Memory B cell (primary cell): ENCODE measurements at regions not wholly inside any gene's neighbourhood (a gene's known extent, or its start where the extent isn't known, plus 50 kb on each side); places are given as distances from the start of the nearest gene placed in this dataset.
"Not testable (repeated sequence)": the region's sequence is repeated elsewhere in the genome, so short reads cannot be mapped to it uniquely, and the experiment has no call there.

Source experiments
- ATAC-seq: fragments of 150-1000 bp; cut with Tn5 transposase; 2 replicates; pipeline ENCODE4 v1.10.0; 2021; ENCODE audit warnings: low read depth, mild to moderate bottlenecking, moderate library complexity
- DNase-seq, 2 donors: peaks; one replicate each; pipeline ENCODE4 v3.0.0; 2022; ENCODE audit warnings: low spot score in 2 of 2
- H3K27ac Mint-ChIP-seq: one replicate; pipeline ENCODE4 v1.8.0; 2022; ENCODE audit warnings: mild to moderate bottlenecking, moderate library complexity, mixed read lengths
- H3K27me3 Mint-ChIP-seq: one replicate; pipeline ENCODE4 v1.8.0; 2022; ENCODE audit warnings: mixed read lengths
- H3K36me3 Mint-ChIP-seq: one replicate; pipeline ENCODE4 v1.8.0; 2022; ENCODE audit warnings: mild to moderate bottlenecking, mixed read lengths
- H3K4me1 Mint-ChIP-seq: one replicate; pipeline ENCODE4 v1.8.0; 2022; ENCODE audit warnings: mixed read lengths
- H3K4me3 Mint-ChIP-seq: one replicate; pipeline ENCODE4 v1.8.0; 2022; ENCODE audit warnings: mild to moderate bottlenecking, moderate library complexity, mixed read lengths
- H3K9me3 Mint-ChIP-seq: one replicate; pipeline ENCODE4 v1.8.0; 2022; ENCODE audit warnings: mixed read lengths

DNA sequence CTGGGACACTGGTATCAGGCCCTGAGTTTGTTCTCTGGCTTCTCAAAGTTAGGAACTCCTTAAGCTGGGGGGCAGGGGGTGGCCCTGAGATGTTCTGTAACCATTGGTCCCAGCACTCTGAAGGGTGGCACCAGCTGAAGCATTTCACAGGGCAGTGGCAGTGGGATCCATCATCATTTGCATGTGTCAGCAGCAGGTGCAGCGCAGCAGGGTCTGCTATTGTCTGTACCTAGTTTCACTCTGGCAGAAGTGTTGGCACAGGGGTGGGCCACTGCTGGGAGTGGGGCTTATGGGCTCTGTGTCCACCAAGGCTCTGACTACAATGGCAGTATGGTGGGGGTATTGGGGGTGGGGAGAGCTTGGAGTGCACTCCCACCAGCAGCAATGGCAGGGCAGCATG lies 460.4 kb upstream of the ZNF804A start:
- Mint-ChIP-seq H3K4me3 (no peak overlapping the region), H3K4me1 (no peaks in the 10 kb centered on the region), H3K9me3 (peaks cover 2% of the 10 kb centered on the region), H3K27ac (no peak overlapping the region), H3K27me3 (no peaks in the 10 kb centered on the region), H3K36me3 (no peaks in the 10 kb centered on the region)
- ATAC-seq (no peak), DNase-seq (no peak)

DNA sequence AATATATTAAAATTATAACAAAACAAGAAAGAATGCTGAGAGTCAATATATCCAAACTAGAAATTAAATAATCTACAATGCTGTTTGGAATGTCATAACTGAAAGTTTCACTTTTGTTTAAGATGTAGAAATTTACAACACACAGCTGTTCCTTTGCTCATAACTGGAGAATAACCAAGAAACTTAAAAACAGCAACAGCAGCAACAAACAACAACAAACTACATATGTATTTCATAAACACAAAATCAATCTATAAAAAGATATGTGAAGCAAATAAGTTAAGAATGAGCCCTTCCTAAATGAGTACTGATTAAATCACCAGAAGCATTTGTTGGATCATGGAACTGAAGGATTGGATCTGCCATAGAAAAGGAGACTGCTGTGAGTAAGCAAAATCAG lies 456.5 kb upstream of the ZNF804A start:
- Mint-ChIP-seq H3K4me1 (no peaks in the 10 kb centered on the region), H3K4me3 (no peak overlapping the region), H3K27me3 (no peaks in the 10 kb centered on the region), H3K27ac (no peak overlapping the region), H3K36me3 (no peaks in the 10 kb centered on the region), H3K9me3 (no peaks in the 10 kb centered on the region)
- DNase-seq (no peak), ATAC-seq (no peak)

DNA sequence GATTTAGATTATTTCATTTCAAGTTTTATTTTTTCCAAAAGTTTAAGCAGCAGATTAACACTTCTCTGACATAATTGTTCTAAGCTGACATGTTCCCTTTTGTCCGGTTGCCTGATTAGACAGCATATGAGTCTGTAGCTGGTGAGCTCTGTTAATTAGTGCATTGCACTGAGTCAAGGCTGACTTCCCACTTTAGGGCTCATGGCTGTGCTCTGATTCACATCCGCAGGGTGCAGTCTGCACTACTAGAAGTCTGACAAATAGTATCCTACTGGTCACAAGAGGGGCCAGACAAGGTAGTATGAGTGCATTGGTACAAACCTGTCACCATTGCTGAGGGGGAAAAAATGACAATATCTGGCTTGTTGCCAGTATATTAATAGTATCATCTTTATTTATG lies 443.9 kb upstream of the ZNF804A start:
- no peaks in the 10 kb centered on the region for H3K27me3 Mint-ChIP-seq
- peaks cover 5% of the 10 kb centered on the region for H3K9me3 Mint-ChIP-seq
- ATAC-seq (no peak), DNase-seq (no peak)
- H3K4me3 Mint-ChIP-seq = no peak overlapping the region
- no peak overlapping the region for H3K27ac Mint-ChIP-seq
- no peaks in the 10 kb centered on the region for H3K36me3 Mint-ChIP-seq
- no peaks in the 10 kb centered on the region for H3K4me1 Mint-ChIP-seq

DNA sequence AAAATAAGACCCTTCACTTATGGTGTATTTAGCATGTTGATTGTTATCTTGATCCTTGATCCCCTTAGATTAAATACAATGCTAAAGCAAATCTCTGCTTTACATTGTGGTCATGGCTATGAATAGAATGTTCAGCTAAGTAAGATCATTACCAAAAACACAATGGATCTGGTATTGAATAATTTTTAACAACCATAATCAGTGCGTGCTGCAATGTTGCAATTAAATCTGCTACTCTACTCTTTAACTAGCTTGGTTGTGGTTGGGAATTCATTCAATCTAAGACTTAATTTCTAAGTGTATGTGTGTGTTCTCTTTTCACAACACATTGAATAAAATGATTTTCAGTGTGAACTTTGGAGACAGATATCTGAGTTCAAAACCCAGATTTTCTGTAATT lies 442.5 kb upstream of the ZNF804A start:
- no peak overlapping the region for H3K4me3 Mint-ChIP-seq
- H3K36me3 Mint-ChIP-seq = no peaks in the 10 kb centered on the region
- no peaks in the 10 kb centered on the region for H3K4me1 Mint-ChIP-seq
- H3K9me3 Mint-ChIP-seq = peaks cover 4% of the 10 kb centered on the region
- DNase-seq (no peak), ATAC-seq (no peak)
- H3K27ac Mint-ChIP-seq = no peak overlapping the region
- H3K27me3 Mint-ChIP-seq = no peaks in the 10 kb centered on the region

DNA sequence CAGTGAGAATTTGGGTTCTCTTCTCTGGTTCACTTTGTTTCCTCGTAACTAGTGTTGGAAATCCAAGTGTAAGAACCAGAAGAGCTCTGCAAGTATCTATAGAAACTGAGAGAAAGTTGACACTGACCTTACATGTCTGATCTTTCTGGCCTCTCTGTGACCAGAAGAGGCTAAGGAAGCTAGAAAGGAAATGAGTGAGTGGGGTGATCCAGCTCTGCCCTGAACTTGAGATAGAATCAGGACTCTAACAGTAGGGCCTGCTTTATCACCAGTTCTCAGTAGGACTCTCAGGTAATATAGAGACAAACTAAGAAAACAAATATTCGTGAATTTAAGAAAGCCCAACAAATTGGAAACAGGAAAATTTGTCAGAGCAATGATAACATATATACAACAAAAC lies 441.2 kb upstream of the ZNF804A start:
- peaks cover 1% of the 10 kb centered on the region for H3K9me3 Mint-ChIP-seq
- H3K27ac Mint-ChIP-seq = no peak overlapping the region
- H3K4me3 Mint-ChIP-seq = no peak overlapping the region
- no peaks in the 10 kb centered on the region for H3K36me3 Mint-ChIP-seq
- H3K27me3 Mint-ChIP-seq = no peaks in the 10 kb centered on the region
- DNase-seq = no peak
- H3K4me1 Mint-ChIP-seq = no peaks in the 10 kb centered on the region
- ATAC-seq = no peak

DNA sequence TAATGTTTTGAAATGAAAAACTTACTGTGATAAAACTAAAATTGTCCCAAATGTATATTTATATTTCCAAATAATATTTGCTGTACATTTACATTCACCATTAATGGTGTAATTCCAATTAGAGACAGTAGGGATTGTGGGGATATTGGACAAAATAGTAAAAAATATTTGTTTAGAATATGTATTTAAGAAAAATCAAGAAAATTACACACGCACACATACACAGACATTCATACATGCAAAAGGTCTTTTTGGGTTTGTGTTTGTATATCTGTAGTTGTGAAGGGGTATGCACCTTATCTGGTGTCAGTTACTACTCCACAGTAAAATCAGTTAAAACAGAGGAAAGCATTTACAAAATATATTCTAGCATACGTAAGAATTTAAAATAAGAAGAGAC lies 435.9 kb upstream of the ZNF804A start:
- Mint-ChIP-seq H3K9me3 (peaks cover 1% of the 10 kb centered on the region), H3K27me3 (no peaks in the 10 kb centered on the region), H3K27ac (no peak overlapping the region), H3K4me3 (no peak overlapping the region), H3K4me1 (no peaks in the 10 kb centered on the region), H3K36me3 (no peaks in the 10 kb centered on the region)
- no peak for ATAC-seq
- DNase-seq = no peak

DNA sequence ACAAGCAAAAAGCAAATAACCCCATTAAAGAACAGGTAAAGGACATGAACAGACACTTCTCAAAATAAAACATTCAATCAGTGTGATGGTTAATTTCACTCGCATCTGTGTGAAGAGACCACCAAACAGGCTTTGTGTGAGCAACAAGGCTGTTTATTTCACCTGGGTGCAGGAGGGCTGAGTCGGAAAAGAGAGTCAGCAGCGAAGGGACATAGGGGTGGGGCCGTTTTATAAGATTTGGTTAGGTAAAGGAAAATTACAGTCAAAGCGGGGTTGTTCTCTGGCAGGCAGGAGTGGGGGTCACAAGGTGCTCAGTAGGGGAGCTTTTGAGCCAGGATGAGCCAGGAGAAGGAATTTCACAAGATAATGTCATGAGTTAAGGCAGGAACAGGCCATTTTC lies 429.5 kb upstream of the ZNF804A start:
- not testable (repeated sequence) for H3K9me3 Mint-ChIP-seq, DNase-seq, ATAC-seq, H3K27ac Mint-ChIP-seq, H3K27me3 Mint-ChIP-seq, H3K36me3 Mint-ChIP-seq, H3K4me3 Mint-ChIP-seq, H3K4me1 Mint-ChIP-seq

DNA sequence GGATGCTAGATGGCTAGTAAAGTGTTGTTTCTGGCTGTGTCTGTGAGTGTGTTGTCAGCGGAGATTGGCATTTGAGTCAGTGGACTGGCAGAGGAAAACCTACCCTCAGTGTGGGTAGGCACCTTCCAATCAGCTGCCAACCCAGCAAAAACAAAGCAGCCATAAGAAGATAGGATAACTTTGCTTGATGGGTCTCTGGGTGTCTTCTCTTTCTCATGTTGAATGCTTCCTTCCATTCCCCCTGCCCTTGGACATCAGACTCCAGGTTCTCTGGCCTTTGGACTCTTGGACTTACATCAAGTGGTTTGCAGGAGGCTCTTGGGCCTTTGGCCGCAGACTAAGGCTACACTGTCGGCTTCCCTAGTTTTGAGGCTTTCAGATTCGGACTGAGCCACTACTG lies 429.0 kb upstream of the ZNF804A start:
- Mint-ChIP-seq H3K27ac (no peak overlapping the region), H3K9me3 (peaks cover 1% of the 10 kb centered on the region), H3K4me1 (no peaks in the 10 kb centered on the region), H3K36me3 (no peaks in the 10 kb centered on the region), H3K4me3 (no peak overlapping the region), H3K27me3 (peaks cover 1% of the 10 kb centered on the region)
- ATAC-seq (no peak), DNase-seq (no peak)

DNA sequence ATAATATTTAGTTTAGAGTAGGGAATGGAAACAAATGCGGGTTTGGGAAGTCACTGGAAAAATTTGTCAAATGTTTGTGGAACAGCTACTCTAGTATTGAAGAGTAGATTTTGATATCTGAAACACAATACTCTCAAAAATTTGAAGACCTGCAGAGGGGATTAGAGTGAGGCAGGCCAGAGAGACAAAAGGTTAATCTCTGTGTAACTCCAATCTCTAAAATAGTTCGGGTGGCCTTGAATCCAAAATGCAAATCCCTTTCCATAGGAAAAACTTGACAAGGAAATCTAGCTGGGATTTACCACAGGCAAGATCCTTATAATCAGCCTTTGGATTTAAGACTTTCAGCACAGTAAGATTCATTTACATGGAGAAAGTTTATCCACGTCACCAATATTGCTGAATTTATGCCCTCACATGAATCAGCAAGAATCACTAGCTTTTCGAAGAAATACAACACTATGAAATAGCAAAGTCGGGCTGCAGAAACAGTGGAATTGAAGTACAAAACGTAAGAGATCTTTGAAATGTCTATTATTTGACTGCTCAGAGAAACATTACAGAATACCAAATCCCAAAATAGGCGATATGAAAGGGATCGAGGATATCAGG lies 423.7 kb upstream of the ZNF804A start:
- DNase-seq = no peak
- no peak overlapping the region for H3K27ac Mint-ChIP-seq
- peaks cover 1% of the 10 kb centered on the region for H3K9me3 Mint-ChIP-seq
- no peaks in the 10 kb centered on the region for H3K4me1 Mint-ChIP-seq
- H3K36me3 Mint-ChIP-seq = no peaks in the 10 kb centered on the region
- H3K4me3 Mint-ChIP-seq = no peak overlapping the region
- no peaks in the 10 kb centered on the region for H3K27me3 Mint-ChIP-seq
- ATAC-seq = no peak

DNA sequence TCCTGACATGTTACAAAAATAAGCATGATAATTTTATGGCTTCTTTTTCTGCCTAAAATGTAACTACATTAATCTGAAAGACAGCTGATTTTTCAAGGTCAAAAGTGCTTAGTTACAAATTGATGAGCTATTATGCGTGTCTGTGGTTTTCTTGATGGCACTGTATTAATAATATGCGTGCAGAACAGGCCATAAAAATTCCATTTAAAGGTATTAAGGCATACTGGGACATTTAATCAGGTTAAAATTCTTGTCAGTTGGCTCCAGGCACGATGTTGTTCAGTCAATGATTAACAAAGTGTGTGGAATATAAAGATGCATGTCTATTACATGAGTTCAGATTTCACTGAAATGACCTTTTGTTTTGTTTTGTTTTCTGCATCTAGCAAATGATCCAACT lies 420.1 kb upstream of the ZNF804A start:
- H3K27me3 Mint-ChIP-seq = no peaks in the 10 kb centered on the region
- no peak overlapping the region for H3K4me3 Mint-ChIP-seq
- ATAC-seq (no peak), DNase-seq (no peak)
- H3K27ac Mint-ChIP-seq = no peak overlapping the region
- no peaks in the 10 kb centered on the region for H3K4me1 Mint-ChIP-seq
- H3K36me3 Mint-ChIP-seq = no peaks in the 10 kb centered on the region
- H3K9me3 Mint-ChIP-seq = peaks cover 6% of the 10 kb centered on the region

DNA sequence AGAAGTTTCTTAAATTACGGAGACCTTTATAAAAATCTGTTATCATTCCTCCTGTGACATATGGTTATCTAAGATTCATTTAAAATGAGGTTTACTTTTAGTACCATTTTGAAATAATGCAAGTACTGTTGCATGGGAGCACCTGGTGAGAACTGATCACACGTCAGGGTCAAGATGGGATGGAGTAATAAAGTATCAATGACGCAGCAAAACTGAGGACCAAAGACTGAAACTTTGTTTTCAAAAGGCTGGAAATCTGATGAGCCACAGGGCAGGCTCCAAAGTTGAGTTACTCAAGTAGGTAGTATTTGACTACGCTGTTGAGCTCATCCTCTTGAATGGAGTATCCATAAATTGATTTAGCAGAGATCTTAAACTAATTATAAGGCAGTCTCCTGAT lies 411.9 kb upstream of the ZNF804A start:
- Mint-ChIP-seq H3K4me1 (no peaks in the 10 kb centered on the region), H3K27ac (no peak overlapping the region), H3K27me3 (no peaks in the 10 kb centered on the region), H3K9me3 (peaks cover 7% of the 10 kb centered on the region), H3K36me3 (no peaks in the 10 kb centered on the region), H3K4me3 (no peak overlapping the region)
- ATAC-seq = no peak
- DNase-seq = no peak

DNA sequence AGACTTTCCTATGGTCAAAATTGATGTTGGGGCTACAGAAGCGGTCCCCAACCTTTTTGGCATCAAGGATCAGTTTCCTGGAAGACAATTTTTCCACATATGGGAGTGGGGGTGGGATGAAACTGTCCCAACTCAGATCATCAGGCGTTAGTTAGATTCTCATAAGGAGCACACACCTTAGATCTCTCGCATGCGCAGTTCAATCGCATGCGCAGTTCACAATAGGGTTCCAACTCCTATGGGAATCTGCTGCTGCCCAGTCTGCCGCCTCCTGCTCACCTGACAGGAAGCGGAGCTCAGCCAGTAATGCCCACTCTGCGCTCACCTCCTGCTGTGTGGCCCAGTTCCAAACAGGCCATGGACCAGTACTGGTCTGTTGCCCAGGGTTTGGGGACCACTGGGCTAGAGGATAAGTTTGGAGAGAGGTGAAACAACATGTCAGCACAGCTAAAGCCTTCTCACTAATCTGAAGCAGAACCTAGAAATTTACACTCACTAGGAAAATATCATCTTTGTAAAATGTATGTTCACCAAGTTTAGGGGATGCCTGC lies 410.8 kb upstream of the ZNF804A start:
- DNase-seq (no peak), ATAC-seq (no peak)
- Mint-ChIP-seq H3K9me3 (peaks cover 3% of the 10 kb centered on the region), H3K27ac (no peak overlapping the region), H3K36me3 (no peaks in the 10 kb centered on the region), H3K4me3 (no peak overlapping the region), H3K27me3 (no peaks in the 10 kb centered on the region), H3K4me1 (no peaks in the 10 kb centered on the region)

DNA sequence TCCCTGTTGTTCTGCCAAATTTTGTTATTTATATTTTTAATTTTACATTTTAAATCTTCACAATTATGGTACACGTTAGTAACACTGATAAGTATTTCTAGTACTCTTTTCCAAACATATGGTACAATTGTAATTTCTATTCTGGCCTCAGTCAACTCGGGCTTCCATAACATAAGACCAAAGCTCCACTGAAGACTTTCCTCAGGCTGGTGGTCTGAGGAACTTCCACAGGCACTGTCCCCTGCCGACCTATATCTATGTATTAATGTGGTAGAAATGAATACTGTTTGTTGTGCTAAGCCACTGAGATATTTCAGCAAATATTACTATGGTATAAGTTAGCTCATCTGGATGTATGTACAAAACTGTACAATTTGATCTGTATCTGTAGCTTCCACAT lies 407.6 kb upstream of the ZNF804A start:
- no peaks in the 10 kb centered on the region for H3K4me1 Mint-ChIP-seq
- ATAC-seq (no peak), DNase-seq (no peak)
- no peak overlapping the region for H3K4me3 Mint-ChIP-seq
- no peak overlapping the region for H3K27ac Mint-ChIP-seq
- peaks cover 3% of the 10 kb centered on the region for H3K9me3 Mint-ChIP-seq
- H3K36me3 Mint-ChIP-seq = no peaks in the 10 kb centered on the region
- no peaks in the 10 kb centered on the region for H3K27me3 Mint-ChIP-seq

DNA sequence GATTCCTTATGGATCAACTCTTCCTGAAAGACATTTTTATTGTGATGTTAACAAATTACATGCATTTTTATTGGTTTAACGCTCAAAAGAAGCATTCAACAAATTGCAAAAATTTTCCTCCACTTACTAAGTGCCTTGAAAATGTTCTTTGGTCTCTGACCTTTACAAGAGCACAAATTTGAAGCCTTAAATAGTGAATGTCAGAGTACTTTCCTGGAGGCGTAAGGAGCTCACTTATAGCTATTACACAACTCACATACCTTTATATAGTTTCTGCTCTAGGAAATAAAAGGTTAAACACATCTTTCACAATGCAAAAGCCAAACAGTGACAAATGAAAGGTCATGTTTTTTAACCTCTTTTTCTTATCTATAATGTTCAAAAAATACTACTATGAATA lies 405.7 kb upstream of the ZNF804A start:
- no peak overlapping the region for H3K27ac Mint-ChIP-seq
- no peaks in the 10 kb centered on the region for H3K27me3 Mint-ChIP-seq
- no peak for DNase-seq
- no peak for ATAC-seq
- no peaks in the 10 kb centered on the region for H3K4me1 Mint-ChIP-seq
- no peaks in the 10 kb centered on the region for H3K36me3 Mint-ChIP-seq
- no peak overlapping the region for H3K4me3 Mint-ChIP-seq
- peaks cover 3% of the 10 kb centered on the region for H3K9me3 Mint-ChIP-seq

DNA sequence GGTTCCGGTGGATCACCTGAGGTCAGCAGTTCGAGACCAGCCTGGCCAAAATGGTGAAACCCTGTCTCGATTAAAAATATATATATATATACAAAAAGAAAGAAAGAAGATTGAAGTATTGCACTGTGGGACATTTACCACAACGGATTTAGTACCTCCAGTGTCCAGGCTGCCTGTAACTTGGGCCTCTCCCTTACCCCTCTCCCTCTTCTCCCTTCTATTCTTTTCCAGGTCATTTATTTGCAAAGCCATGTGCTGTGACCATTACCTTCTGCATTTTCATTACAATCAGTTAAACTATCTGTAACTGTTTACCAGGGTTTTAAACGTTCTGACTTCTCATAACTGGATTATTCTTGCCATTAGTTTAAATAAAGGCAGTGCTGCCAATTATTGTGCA lies 400.9 kb upstream of the ZNF804A start:
- Mint-ChIP-seq H3K4me3 (no peak overlapping the region), H3K27me3 (no peaks in the 10 kb centered on the region), H3K27ac (no peak overlapping the region), H3K9me3 (no peaks in the 10 kb centered on the region), H3K36me3 (no peaks in the 10 kb centered on the region), H3K4me1 (no peaks in the 10 kb centered on the region)
- DNase-seq = no peak
- no peak for ATAC-seq
